ENCODE measurements at regions not wholly inside any gene's neighbourhood (a gene's known extent, or its start where the extent isn't known, plus 50 kb on each side); places are given as distances from the start of the nearest gene placed in this dataset.

DNA sequence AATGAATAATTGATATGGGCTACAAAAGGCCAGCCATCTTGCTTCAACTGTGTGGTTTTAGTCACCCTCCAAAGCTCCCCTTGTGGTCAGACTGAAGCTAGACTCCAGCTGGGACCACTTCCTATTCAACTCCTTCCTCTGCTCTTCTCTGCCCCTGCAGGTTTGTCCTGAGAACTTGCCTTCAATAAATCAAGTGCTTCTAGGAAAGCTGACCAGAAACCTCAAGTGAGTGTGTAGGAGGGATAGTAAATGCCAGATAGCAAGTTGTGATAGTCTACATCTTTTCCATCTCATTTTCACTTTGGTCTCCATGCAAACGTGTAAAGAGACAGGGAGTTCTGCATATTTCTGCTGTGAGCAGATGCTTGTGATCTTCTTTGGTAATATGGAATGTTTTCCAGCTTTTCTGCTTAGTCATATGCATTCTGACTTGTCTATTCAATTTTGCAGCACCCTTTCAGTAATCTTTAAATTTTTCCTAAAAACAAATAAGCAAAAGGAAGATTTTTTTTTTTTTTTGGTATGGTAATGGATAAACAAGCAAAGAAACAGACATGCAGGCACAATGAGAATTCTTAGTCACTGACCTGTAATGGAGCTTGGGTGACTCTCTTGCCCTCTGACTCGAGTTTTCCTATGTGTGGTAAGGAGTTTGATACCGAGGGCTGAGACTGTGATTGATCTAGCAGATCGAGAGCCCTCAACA is 201.3 kb upstream of the BTBD3 start:
- Histone ChIP-seq H3K36me3 (no peaks in the 10 kb centered on the region), H3K27me3 (no peaks in the 10 kb centered on the region), H3K27ac (no peak overlapping the region), H3K4me1 (ENCODE audit: control insufficient read depth in 1 of 2, insufficient read depth in 1 of 2, low read depth in 1 of 2, low read length in 1 of 2) (no peaks in the 10 kb centered on the region), H3K4me3 (ENCODE audit: low read depth in 1 of 2, low read length in 1 of 2) (no peak overlapping the region), H3K9me3 (no peaks in the 10 kb centered on the region)
- TF ChIP-seq, protein P1, sequence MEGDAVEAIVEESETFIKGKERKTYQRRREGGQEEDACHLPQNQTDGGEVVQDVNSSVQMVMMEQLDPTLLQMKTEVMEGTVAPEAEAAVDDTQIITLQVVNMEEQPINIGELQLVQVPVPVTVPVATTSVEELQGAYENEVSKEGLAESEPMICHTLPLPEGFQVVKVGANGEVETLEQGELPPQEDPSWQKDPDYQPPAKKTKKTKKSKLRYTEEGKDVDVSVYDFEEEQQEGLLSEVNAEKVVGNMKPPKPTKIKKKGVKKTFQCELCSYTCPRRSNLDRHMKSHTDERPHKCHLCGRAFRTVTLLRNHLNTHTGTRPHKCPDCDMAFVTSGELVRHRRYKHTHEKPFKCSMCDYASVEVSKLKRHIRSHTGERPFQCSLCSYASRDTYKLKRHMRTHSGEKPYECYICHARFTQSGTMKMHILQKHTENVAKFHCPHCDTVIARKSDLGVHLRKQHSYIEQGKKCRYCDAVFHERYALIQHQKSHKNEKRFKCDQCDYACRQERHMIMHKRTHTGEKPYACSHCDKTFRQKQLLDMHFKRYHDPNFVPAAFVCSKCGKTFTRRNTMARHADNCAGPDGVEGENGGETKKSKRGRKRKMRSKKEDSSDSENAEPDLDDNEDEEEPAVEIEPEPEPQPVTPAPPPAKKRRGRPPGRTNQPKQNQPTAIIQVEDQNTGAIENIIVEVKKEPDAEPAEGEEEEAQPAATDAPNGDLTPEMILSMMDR (IDR thresholded peaks at IDR 0.05): no peak

GRCh38 chr20:11716945-11717248 is 200.8 kb upstream of the BTBD3 start:
- no peaks in the 10 kb centered on the region for H3K27me3 ChIP-seq
- no peaks in the 10 kb centered on the region for H3K9me3 ChIP-seq
- H3K4me3 ChIP-seq (ENCODE audit: low read depth in 1 of 2, low read length in 1 of 2): no peak overlapping the region
- no peak overlapping the region for H3K27ac ChIP-seq
- H3K36me3 ChIP-seq: no peaks in the 10 kb centered on the region
- TF ChIP-seq, protein P1 (IDR thresholded peaks at IDR 0.05): no peak
- H3K4me1 ChIP-seq (ENCODE audit: control insufficient read depth in 1 of 2, insufficient read depth in 1 of 2, low read depth in 1 of 2, low read length in 1 of 2): no peaks in the 10 kb centered on the region

DNA sequence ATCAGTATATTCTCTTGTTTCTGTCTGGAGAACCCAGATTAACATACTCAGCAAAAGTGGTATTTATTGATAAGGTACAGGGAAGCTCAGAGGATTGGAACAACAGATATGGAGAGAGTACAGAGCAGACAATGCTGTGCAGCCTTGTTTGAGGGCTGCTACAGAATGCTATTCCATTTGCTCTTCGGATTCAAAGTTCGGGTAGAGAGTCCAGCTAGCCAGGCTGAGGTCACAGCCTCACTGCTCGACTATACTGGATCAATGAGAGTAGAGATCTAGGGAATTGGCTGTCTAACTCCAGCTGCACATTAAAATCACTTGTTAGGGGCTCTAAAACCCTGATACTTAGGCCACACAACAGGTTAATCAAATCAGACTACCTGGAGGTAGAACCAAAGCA is 200.1 kb upstream of the BTBD3 start:
- Histone ChIP-seq H3K27me3 (no peaks in the 10 kb centered on the region), H3K4me3 (ENCODE audit: low read depth in 1 of 2, low read length in 1 of 2) (no peak overlapping the region), H3K9me3 (no peaks in the 10 kb centered on the region), H3K27ac (no peak overlapping the region), H3K36me3 (no peaks in the 10 kb centered on the region), H3K4me1 (ENCODE audit: control insufficient read depth in 1 of 2, insufficient read depth in 1 of 2, low read depth in 1 of 2, low read length in 1 of 2) (no peaks in the 10 kb centered on the region)
- TF ChIP-seq, protein P1 (IDR thresholded peaks at IDR 0.05): no peak

GRCh38 chr20:11718474-11719094 is 199.1 kb upstream of the BTBD3 start:
- TF ChIP-seq, protein P1 (IDR thresholded peaks at IDR 0.05): no peak
- Histone ChIP-seq H3K36me3 (no peaks in the 10 kb centered on the region), H3K4me1 (ENCODE audit: control insufficient read depth in 1 of 2, insufficient read depth in 1 of 2, low read depth in 1 of 2, low read length in 1 of 2) (no peaks in the 10 kb centered on the region), H3K4me3 (ENCODE audit: low read depth in 1 of 2, low read length in 1 of 2) (no peak overlapping the region), H3K27me3 (no peaks in the 10 kb centered on the region), H3K27ac (no peak overlapping the region), H3K9me3 (no peaks in the 10 kb centered on the region)

DNA sequence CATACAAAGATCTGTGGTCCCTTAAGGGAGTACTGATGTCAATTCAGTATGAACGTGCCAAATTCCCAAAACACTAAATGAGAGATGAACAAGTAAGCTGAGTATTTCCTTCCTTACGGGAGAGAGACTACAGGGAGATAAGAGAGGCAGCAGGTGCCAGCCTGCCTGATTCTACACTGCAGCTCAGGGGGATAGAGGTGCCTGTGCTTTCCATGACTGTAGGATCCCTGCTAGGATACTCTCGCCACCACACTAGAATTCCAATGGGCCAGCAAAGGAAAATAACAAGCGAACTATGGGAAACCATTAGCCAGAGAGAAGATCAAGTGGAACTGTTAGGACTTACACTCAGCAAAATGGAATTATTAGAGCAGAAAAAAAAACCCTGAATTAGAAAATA is 198.5 kb upstream of the BTBD3 start:
- TF ChIP-seq, protein P1 (IDR thresholded peaks at IDR 0.05): no peak
- Histone ChIP-seq H3K36me3 (no peaks in the 10 kb centered on the region), H3K27ac (no peak overlapping the region), H3K4me3 (ENCODE audit: low read depth in 1 of 2, low read length in 1 of 2) (no peak overlapping the region), H3K4me1 (ENCODE audit: control insufficient read depth in 1 of 2, insufficient read depth in 1 of 2, low read depth in 1 of 2, low read length in 1 of 2) (no peaks in the 10 kb centered on the region), H3K27me3 (no peaks in the 10 kb centered on the region), H3K9me3 (no peaks in the 10 kb centered on the region)
